A172 (cell line): ENCODE measurements at regions not wholly inside any gene's neighbourhood (a gene's known extent, or its start where the extent isn't known, plus 50 kb on each side); places are given as distances from the start of the nearest gene placed in this dataset.

Experiments
- DNase-seq: peaks from one replicate; pipeline ENCODE4 v3.0.0-alpha.2; 2015; ENCODE audit warnings: low spot score

- DNase-seq: no peak
Observed at GRCh38 chr18:46265196-46266156, 161.3 kb downstream of the HAUS1 start.

- no peak for DNase-seq
Observed at GRCh38 chr18:46266473-46266872, 162.3 kb downstream of the HAUS1 start.

GRCh38 chr18:46268671-46269070, 164.5 kb downstream of the HAUS1 start:
- no peak for DNase-seq

GRCh38 chr18:46269275-46269674, 165.1 kb downstream of the HAUS1 start:
- no peak for DNase-seq

- DNase-seq: no peak
Observed at GRCh38 chr18:46271488-46271887, 167.3 kb downstream of the HAUS1 start.

- no peak for DNase-seq
Observed at GRCh38 chr18:46273861-46274260, 169.7 kb downstream of the HAUS1 start.

GRCh38 chr18:46274266-46274665, 170.1 kb downstream of the HAUS1 start:
- DNase-seq: no peak

- DNase-seq: no peak
Observed at GRCh38 chr18:46275370-46275769, 171.2 kb downstream of the HAUS1 start.

- no peak for DNase-seq
Observed at GRCh38 chr18:46276748-46277147, 172.6 kb downstream of the HAUS1 start.

- peak; percentile 47 for DNase-seq
Observed at GRCh38 chr18:46278481-46279465, 174.6 kb downstream of the HAUS1 start.

GRCh38 chr18:46279673-46280072, 175.5 kb downstream of the HAUS1 start:
- DNase-seq: no peak

GRCh38 chr18:46281185-46282176, 177.3 kb downstream of the HAUS1 start:
- DNase-seq: peak; percentile 40

GRCh38 chr18:46282177-46282570, 178.0 kb downstream of the HAUS1 start:
- DNase-seq: no peak

- no peak for DNase-seq
Observed at GRCh38 chr18:46282646-46283045, 178.5 kb downstream of the HAUS1 start.

GRCh38 chr18:46283268-46283667, 179.1 kb downstream of the HAUS1 start:
- no peak for DNase-seq

- no peak for DNase-seq
Observed at GRCh38 chr18:46283895-46284295, 179.7 kb downstream of the HAUS1 start.

GRCh38 chr18:46289463-46289862, 185.3 kb downstream of the HAUS1 start:
- no peak for DNase-seq

- no peak for DNase-seq
Observed at GRCh38 chr18:46289931-46290330, 185.7 kb downstream of the HAUS1 start.

- no peak for DNase-seq
Observed at GRCh38 chr18:46290440-46291020, 186.3 kb downstream of the HAUS1 start.

GRCh38 chr18:46291149-46291548, 187.0 kb downstream of the HAUS1 start:
- DNase-seq: no peak

GRCh38 chr18:46293742-46294181, 189.6 kb downstream of the HAUS1 start:
- DNase-seq: no peak
